A673 (cell line): ENCODE measurements at regions not wholly inside any gene's neighbourhood (a gene's known extent, or its start where the extent isn't known, plus 50 kb on each side); places are given as distances from the start of the nearest gene placed in this dataset.

Experiments used
- BruUV-seq: library from RNA; stranded (reverse); fragments of 400-500 nt; replicated peaks from 2 replicates; lab custom pipeline; 2021; lab: Mats Ljungman, UMichigan
- CTCF ChIA-PET: fragments of 300-600 bp; sonication (Branson Sonifier 250); formaldehyde crosslinking; loops from one replicate; lab custom pipeline; 2022; ENCODE audit warnings: antibody characterized with exemption; lab: Charles Lee
- POLR2A ChIA-PET: fragments of 300-600 bp; sonication (Branson Sonifier 250); formaldehyde crosslinking; loops from one replicate; lab custom pipeline; 2022; ENCODE audit warnings: antibody characterized with exemption; ENCODE audit not compliant: low non-redundant PET; lab: Charles Lee
- DNase-seq: peaks from one replicate; pipeline ENCODE4 v3.0.0-alpha.2; 2015; ENCODE audit warnings: low spot score
- H3K27ac ChIP-seq: fragments of 200-600 bp; sonication (generic); 2 replicates; pipeline ENCODE4 v1.5.1; 2016; ENCODE audit warnings: mixed run types, low read depth, mild to moderate bottlenecking, mixed read lengths, antibody characterized with exemption, low read length; ENCODE audit not compliant: poor library complexity, severe bottlenecking
- H3K27me3 ChIP-seq: fragments of 200-600 bp; sonication (generic); replicated peaks from 2 replicates; pipeline ENCODE4 v1.6.1; 2017; ENCODE audit warnings: mixed run types, low read depth, mild to moderate bottlenecking, mixed read lengths, antibody characterized with exemption, low read length; ENCODE audit not compliant: insufficient read depth, poor library complexity
- H3K36me3 ChIP-seq: fragments of 200-600 bp; sonication (generic); 2 replicates; pipeline ENCODE4 v1.6.1; 2016; ENCODE audit warnings: mixed run types, mild to moderate bottlenecking, mixed read lengths, antibody characterized with exemption, low read length; ENCODE audit not compliant: insufficient read depth, poor library complexity, severe bottlenecking
- H3K4me1 ChIP-seq: fragments of 200-600 bp; sonication (generic); 2 replicates; pipeline ENCODE4 v1.6.1; 2017; ENCODE audit warnings: mixed run types, mild to moderate bottlenecking, mixed read lengths, antibody characterized with exemption, low read length; ENCODE audit not compliant: insufficient read depth, poor library complexity, severe bottlenecking
- H3K4me3 ChIP-seq: fragments of 200-600 bp; sonication (generic); 2 replicates; pipeline ENCODE4 v1.5.1; 2016; ENCODE audit warnings: low read depth, mixed run types, mild to moderate bottlenecking, mixed read lengths, low read length; ENCODE audit not compliant: poor library complexity, severe bottlenecking
- H3K9me3 ChIP-seq: fragments of 200-600 bp; sonication (generic); 2 replicates; pipeline ENCODE4 v1.6.1; 2016; ENCODE audit warnings: mixed run types, low read depth, mild to moderate bottlenecking, mixed read lengths, antibody characterized with exemption, low read length; ENCODE audit not compliant: poor library complexity, severe bottlenecking
- EZH2 ChIP-seq: fragments of 200-600 bp; sonication (generic); IDR thresholded peaks from 2 replicates; pipeline ENCODE4 v1.6.1; 2017; ENCODE audit warnings: borderline replicate concordance, low read depth, mild to moderate bottlenecking, mixed read lengths, antibody characterized with exemption, low read length; ENCODE audit not compliant: poor library complexity, severe bottlenecking
- intact Hi-C: fragments of 100-400 bp; cut with micrococcal nuclease; formaldehyde crosslinking; loops from one replicate; pipeline ENCODE4 v1.10.0; 2022; ENCODE audit not compliant: unreplicated experiment
- TF ChIP-seq, protein P1 (sequence below): fragments of 300-800, 200-600 bp; sonication (generic); conservative IDR thresholded peaks from 2 replicates; pipeline ENCODE4 v1.5.1; 2017; ENCODE audit warnings: low read depth, mild to moderate bottlenecking, antibody characterized with exemption, low read length, moderate library complexity, mixed read lengths

DNA sequence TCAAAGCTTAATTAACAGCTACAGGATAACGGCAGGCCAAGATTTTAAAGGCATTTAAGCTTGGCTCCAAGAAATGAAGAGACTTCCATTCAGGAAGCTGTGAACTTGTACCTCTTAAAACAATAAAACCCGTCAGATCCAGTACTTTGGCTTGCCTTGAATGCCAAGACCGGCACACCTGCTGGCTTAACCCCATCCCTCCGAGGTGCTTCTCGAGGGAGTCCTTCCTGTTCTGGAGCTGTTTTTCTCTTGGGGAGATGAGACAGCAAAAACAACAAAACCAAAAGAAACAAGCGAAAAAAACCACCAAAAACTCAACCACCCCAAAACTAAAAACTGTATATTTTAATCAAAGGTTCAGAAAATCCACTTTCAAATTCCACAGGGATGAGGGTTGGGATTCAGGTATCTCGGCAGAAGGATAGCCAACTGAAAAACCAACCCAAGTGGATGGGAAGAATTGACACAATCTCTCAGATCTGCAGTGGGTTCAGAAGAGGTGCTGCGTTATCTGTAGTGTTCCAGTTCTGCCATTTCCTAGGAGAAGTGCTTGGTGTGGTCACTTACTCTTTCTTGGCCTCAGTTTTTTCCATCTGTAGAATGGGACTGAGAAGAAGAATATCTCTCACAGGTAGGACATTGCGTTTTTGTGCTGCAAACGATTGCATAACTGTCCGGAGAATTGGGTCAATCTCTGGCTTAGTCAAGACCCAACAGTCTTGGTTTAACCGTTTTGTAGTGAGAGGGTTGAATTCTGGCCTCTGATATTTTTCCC is 420.1 kb downstream of the VRK1 start:
- intact Hi-C loops = loop anchor here (2.0 to 5.0 kb wide), 3 partner anchors 196 to 760 kb away; no protein-coding TSS in a partner anchor
- H3K4me3 ChIP-seq = peak overlapping the region; percentile 37
- POLR2A ChIA-PET = interaction anchor here (0.6 to 1.2 kb wide), 8 partner anchors 10 to 1971 kb away, joined by 3 to 17 read pairs (median 8); no protein-coding TSS in a partner anchor

DNA sequence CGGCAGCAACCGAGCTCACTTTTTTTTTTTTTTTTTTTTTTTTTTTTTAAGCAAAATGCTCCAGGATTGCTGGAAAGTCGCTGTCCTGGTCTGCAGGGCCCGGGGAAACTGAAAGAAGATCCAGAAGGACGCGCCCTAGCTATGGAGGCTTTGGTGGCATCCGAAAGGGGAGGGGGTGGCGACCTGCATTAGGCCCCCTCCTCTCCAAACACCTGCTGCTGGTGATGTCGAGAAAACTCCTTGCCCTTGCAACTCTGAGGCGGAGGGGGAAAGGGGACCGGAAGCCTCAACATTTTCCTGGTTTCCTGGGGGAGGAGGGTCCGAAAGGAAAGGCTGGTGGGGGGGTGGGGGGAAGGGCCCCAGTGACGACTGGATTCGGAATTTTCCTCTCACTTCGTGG is 421.1 kb downstream of the VRK1 start:
- no peak for TF ChIP-seq EZH2
- TF ChIP-seq, protein P1, sequence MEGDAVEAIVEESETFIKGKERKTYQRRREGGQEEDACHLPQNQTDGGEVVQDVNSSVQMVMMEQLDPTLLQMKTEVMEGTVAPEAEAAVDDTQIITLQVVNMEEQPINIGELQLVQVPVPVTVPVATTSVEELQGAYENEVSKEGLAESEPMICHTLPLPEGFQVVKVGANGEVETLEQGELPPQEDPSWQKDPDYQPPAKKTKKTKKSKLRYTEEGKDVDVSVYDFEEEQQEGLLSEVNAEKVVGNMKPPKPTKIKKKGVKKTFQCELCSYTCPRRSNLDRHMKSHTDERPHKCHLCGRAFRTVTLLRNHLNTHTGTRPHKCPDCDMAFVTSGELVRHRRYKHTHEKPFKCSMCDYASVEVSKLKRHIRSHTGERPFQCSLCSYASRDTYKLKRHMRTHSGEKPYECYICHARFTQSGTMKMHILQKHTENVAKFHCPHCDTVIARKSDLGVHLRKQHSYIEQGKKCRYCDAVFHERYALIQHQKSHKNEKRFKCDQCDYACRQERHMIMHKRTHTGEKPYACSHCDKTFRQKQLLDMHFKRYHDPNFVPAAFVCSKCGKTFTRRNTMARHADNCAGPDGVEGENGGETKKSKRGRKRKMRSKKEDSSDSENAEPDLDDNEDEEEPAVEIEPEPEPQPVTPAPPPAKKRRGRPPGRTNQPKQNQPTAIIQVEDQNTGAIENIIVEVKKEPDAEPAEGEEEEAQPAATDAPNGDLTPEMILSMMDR = no peak; the same call in 1 of the 2 replicates

More for the DNA sequence above, 420.1 kb downstream of the VRK1 start:
- H3K27me3 ChIP-seq = no peaks in the 10 kb centered on the region
- no peaks in the 10 kb centered on the region for H3K36me3 ChIP-seq
- peaks cover 93% of the 10 kb centered on the region for H3K4me1 ChIP-seq
- BruUV-seq = no TSS peak
- no peaks in the 10 kb centered on the region for H3K9me3 ChIP-seq
- TF ChIP-seq, protein P1 = no peak
- TF ChIP-seq EZH2 = no peak
- DNase-seq = peak; percentile 70
- CTCF ChIA-PET = no interaction called here
- peak overlapping the region; percentile 99 for H3K27ac ChIP-seq

DNA sequence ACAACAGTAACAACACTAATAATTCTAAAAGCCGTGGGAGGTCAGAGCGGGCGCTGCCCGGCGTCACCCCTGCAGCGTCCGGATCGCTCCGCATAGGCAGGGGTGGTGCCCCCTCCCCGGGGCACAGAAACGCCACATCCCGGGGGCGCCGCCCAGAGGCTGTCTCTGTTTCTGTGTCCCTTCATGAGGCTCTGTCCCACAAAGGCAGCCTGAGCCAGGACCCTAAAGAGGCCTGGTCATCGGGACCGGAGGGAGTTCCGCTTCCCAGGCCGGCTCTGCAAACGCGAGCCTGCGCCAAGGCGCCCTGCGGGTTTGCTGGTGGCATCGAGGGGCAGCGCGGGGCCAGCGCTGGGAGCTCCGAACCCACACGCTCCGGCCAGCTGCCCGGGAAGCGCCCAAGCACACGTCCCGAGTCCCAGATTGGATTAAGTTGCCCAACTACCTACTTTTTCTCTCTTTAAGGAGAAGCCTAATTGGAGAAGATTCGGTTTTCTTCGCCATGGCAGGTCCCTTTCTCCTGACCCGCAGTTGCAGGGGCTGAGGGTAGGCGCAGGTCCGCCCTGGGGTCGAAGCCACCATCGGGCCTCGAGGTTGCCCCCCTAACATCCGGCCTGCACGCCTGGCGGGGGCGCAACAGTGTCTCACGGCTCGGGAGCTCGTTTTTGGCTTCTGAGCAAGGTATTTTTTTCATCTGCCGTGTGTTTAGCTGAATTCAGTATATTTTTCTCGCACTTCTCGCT is 421.7 kb downstream of the VRK1 start:
- H3K4me3 ChIP-seq = peak overlapping the region; percentile 37
- POLR2A ChIA-PET = interaction anchor here (1.0 kb wide), 1 partner anchor 163 kb away, joined by 6 read pairs; no protein-coding TSS in a partner anchor

More for the DNA sequence above, 421.1 kb downstream of the VRK1 start:
- BruUV-seq = no TSS peak
- intact Hi-C loops = loop anchor here (5.0 kb wide), 2 partner anchors 741 to 759 kb away; no protein-coding TSS in a partner anchor
- no peaks in the 10 kb centered on the region for H3K9me3 ChIP-seq
- H3K27me3 ChIP-seq = no peaks in the 10 kb centered on the region
- no peaks in the 10 kb centered on the region for H3K36me3 ChIP-seq
- peak overlapping the region; percentile 37 for H3K4me3 ChIP-seq
- H3K27ac ChIP-seq = peak overlapping the region; percentile 99
- ChIA-PET POLR2A (interaction anchor here (0.6 to 1.0 kb wide), 8 partner anchors 9 to 1970 kb away, joined by 3 to 17 read pairs (median 8); no protein-coding TSS in a partner anchor), CTCF (no interaction called here)
- peak; percentile 92 for DNase-seq
- peaks cover 91% of the 10 kb centered on the region for H3K4me1 ChIP-seq

More for the DNA sequence above, 421.7 kb downstream of the VRK1 start:
- DNase-seq = peak; percentile 57
- Histone ChIP-seq H3K4me1 (peaks cover 91% of the 10 kb centered on the region), H3K27ac (peak overlapping the region; percentile 99), H3K27me3 (no peaks in the 10 kb centered on the region), H3K36me3 (no peaks in the 10 kb centered on the region), H3K9me3 (no peaks in the 10 kb centered on the region)
- intact Hi-C loops = loop anchor here (5.0 kb wide), 2 partner anchors 742 to 758 kb away; no protein-coding TSS in a partner anchor
- TF ChIP-seq EZH2 = no peak
- TF ChIP-seq, protein P1 = peak; percentile 16; the same call in 1 of the 2 replicates
- CTCF ChIA-PET = interaction anchor here (0.6 to 1.0 kb wide), 2 partner anchors 14 to 153 kb away, joined by 4 to 5 read pairs; no protein-coding TSS in a partner anchor
- no TSS peak for BruUV-seq
